ENCODE measurements at regions not wholly inside any gene's neighbourhood (a gene's known extent, or its start where the extent isn't known, plus 50 kb on each side); places are given as distances from the start of the nearest gene placed in this dataset.

- DNase-seq (ENCODE audit: low read depth in 1 of 2, low spot score in 1 of 2) = no peak
These were observed 197.5 kb upstream of the JUN start for GRCh38 chr1:58981392-58981791.

DNA sequence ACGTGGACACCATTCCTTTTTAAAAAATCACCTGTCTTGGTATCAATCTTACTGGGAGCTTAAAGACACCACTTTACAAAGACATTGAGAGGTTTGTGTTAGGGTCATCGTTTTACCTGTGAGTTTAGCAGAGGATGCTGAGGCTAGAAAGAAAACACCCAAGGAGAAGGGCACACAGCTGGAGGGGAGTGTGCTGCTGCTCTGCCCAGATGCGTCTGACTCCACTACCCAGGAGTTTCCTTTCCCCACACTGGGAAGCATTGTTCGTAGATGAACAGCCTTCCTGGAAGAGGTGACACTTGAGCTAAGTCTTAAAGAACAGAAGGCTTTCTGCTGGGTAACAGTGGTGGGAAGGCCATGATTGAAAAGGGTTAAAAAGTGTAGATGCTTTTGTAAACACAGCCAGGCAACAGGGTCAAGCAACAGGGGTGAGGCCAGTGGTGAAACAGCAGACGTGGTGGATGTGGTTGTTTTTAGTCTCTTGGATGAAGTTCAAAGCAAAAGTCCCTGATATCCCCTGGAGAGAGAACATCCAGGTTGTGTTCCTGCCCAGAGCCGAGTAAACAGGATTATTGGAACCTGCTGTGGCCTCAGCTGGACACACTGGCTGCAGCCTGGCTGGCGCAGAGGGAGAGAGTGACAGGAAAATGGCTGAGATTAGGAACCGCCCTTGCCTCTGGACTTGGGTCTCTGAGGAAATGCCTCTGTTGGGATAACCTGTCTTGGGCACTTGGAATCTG lies 198.6 kb upstream of the JUN start:
- TF ChIP-seq POLR2AphosphoS5 (IDR thresholded peaks at IDR 0.05; ENCODE audit: low read depth) (no peak), CTCF (IDR thresholded peaks at IDR 0.05; ENCODE audit: insufficient read depth, low read length) (no peak), GABPA (IDR thresholded peaks at IDR 0.05; ENCODE audit: low read depth) (no peak), SPI1 (IDR thresholded peaks at IDR 0.05; ENCODE audit: borderline replicate concordance, low read depth) (no peak), REST (IDR thresholded peaks at IDR 0.05; ENCODE audit: insufficient replicate concordance, low read depth) (no peak)
- Histone ChIP-seq H3K27ac (replicated peaks) (no peak overlapping the region), H3K4me3 (replicated peaks; ENCODE audit: insufficient read depth, low read length) (no peak overlapping the region), H3K27me3 (ENCODE audit: insufficient read depth, poor library complexity, severe bottlenecking) (no peaks in the 10 kb centered on the region)
- DNase-seq (ENCODE audit: low read depth in 1 of 2, low spot score in 1 of 2) = no peak

More at GRCh38 chr1:58981392-58981791, 197.5 kb upstream of the JUN start:
- no peaks in the 10 kb centered on the region for H3K27me3 ChIP-seq (ENCODE audit: insufficient read depth, poor library complexity, severe bottlenecking)
- H3K4me3 ChIP-seq (replicated peaks; ENCODE audit: insufficient read depth, low read length) = no peak overlapping the region
- no peak overlapping the region for H3K27ac ChIP-seq (replicated peaks)
- TF ChIP-seq SPI1 (IDR thresholded peaks at IDR 0.05; ENCODE audit: borderline replicate concordance, low read depth) = no peak
- TF ChIP-seq CTCF (IDR thresholded peaks at IDR 0.05; ENCODE audit: insufficient read depth, low read length) = no peak
- no peak for TF ChIP-seq REST (IDR thresholded peaks at IDR 0.05; ENCODE audit: insufficient replicate concordance, low read depth)
- no peak for TF ChIP-seq POLR2AphosphoS5 (IDR thresholded peaks at IDR 0.05; ENCODE audit: low read depth)
- TF ChIP-seq GABPA (IDR thresholded peaks at IDR 0.05; ENCODE audit: low read depth) = no peak

GRCh38 chr1:58983162-58983561 lies 199.3 kb upstream of the JUN start:
- no peak overlapping the region for H3K4me3 ChIP-seq (replicated peaks; ENCODE audit: insufficient read depth, low read length)
- H3K27me3 ChIP-seq (ENCODE audit: insufficient read depth, poor library complexity, severe bottlenecking) = no peaks in the 10 kb centered on the region
- TF ChIP-seq GABPA (IDR thresholded peaks at IDR 0.05; ENCODE audit: low read depth) (no peak), REST (IDR thresholded peaks at IDR 0.05; ENCODE audit: insufficient replicate concordance, low read depth) (no peak), POLR2AphosphoS5 (IDR thresholded peaks at IDR 0.05; ENCODE audit: low read depth) (no peak), CTCF (IDR thresholded peaks at IDR 0.05; ENCODE audit: insufficient read depth, low read length) (no peak), SPI1 (IDR thresholded peaks at IDR 0.05; ENCODE audit: borderline replicate concordance, low read depth) (no peak)
- H3K27ac ChIP-seq (replicated peaks) = no peak overlapping the region
- no peak for DNase-seq (ENCODE audit: low read depth in 1 of 2, low spot score in 1 of 2)

Measured in HL-60 (cell line).